ENCODE measurements at regions not wholly inside any gene's neighbourhood (a gene's known extent, or its start where the extent isn't known, plus 50 kb on each side); places are given as distances from the start of the nearest gene placed in this dataset.

DNA sequence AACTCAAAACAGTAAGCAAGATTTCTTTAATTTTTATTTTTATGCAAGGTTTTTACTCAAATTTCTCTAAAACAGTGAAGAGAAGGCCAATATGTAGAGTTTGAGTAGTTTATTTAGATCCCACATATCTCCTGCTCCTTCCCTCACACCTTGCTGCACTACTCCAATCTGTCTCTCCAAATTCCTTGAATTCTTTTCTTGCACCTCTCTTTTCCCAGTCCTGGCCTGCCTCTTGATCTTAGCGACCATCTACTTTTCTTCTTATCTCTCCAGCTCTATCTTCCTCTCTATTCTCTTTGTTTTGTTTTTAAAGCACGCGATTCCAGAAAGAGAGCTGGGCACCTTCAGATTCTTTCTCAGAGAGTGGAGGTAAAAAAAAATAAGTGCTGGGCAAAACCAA is 86.7 kb upstream of the KCNQ5 start:
- H3K9me3 ChIP-seq, result no peaks in the 10 kb centered on the region
- no peak for DNase-seq
- H3K27me3 ChIP-seq, result no peaks in the 10 kb centered on the region
- H3K36me3 ChIP-seq, result no peaks in the 10 kb centered on the region
- H3K4me3 ChIP-seq (ENCODE audit: low read depth, low read length), result no peak overlapping the region
- TF ChIP-seq, protein P1, sequence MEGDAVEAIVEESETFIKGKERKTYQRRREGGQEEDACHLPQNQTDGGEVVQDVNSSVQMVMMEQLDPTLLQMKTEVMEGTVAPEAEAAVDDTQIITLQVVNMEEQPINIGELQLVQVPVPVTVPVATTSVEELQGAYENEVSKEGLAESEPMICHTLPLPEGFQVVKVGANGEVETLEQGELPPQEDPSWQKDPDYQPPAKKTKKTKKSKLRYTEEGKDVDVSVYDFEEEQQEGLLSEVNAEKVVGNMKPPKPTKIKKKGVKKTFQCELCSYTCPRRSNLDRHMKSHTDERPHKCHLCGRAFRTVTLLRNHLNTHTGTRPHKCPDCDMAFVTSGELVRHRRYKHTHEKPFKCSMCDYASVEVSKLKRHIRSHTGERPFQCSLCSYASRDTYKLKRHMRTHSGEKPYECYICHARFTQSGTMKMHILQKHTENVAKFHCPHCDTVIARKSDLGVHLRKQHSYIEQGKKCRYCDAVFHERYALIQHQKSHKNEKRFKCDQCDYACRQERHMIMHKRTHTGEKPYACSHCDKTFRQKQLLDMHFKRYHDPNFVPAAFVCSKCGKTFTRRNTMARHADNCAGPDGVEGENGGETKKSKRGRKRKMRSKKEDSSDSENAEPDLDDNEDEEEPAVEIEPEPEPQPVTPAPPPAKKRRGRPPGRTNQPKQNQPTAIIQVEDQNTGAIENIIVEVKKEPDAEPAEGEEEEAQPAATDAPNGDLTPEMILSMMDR (IDR thresholded peaks at IDR 0.05; ENCODE audit: low read depth, low read length), result no peak
- no peaks in the 10 kb centered on the region for H3K4me1 ChIP-seq

DNA sequence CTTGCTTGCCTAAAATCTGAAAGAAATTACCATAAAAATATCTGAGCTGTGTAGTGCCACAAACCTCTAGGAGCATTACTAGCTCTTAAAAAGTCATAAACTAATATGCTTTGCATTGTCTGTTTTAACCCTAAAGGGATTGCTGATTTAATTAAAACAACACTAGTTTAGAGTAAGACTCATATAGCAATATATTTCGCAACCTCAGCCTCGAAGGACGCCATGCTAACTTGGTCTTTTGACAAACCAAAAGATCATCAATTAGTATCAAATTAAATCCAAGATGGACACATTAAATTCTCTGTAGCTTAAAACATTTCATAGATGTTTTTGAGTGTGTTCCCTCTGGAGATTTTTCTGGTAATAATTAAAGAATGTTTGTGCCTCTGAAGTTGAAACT is 74.8 kb upstream of the KCNQ5 start:
- Histone ChIP-seq H3K4me1 (no peaks in the 10 kb centered on the region), H3K36me3 (no peaks in the 10 kb centered on the region), H3K4me3 (ENCODE audit: low read depth, low read length) (no peak overlapping the region), H3K9me3 (no peaks in the 10 kb centered on the region), H3K27me3 (no peaks in the 10 kb centered on the region)
- no peak for DNase-seq
- TF ChIP-seq, protein P1 (IDR thresholded peaks at IDR 0.05; ENCODE audit: low read depth, low read length), result no peak

GRCh38 chr6:72551470-72551869 is 70.4 kb upstream of the KCNQ5 start:
- Histone ChIP-seq H3K36me3 (no peaks in the 10 kb centered on the region), H3K4me1 (no peaks in the 10 kb centered on the region), H3K4me3 (ENCODE audit: low read depth, low read length) (no peak overlapping the region), H3K27me3 (no peaks in the 10 kb centered on the region), H3K9me3 (no peaks in the 10 kb centered on the region)
- TF ChIP-seq, protein P1 (IDR thresholded peaks at IDR 0.05; ENCODE audit: low read depth, low read length), result no peak
- DNase-seq, result no peak

GRCh38 chr6:72552938-72553337 is 68.9 kb upstream of the KCNQ5 start:
- no peak for DNase-seq
- no peaks in the 10 kb centered on the region for H3K27me3 ChIP-seq
- no peaks in the 10 kb centered on the region for H3K36me3 ChIP-seq
- H3K9me3 ChIP-seq, result no peaks in the 10 kb centered on the region
- TF ChIP-seq, protein P1 (IDR thresholded peaks at IDR 0.05; ENCODE audit: low read depth, low read length), result no peak
- H3K4me3 ChIP-seq (ENCODE audit: low read depth, low read length), result no peak overlapping the region
- H3K4me1 ChIP-seq, result no peaks in the 10 kb centered on the region

- H3K36me3 ChIP-seq, result no peaks in the 10 kb centered on the region
- no peaks in the 10 kb centered on the region for H3K27me3 ChIP-seq
- H3K4me3 ChIP-seq (ENCODE audit: low read depth, low read length), result no peak overlapping the region
- TF ChIP-seq, protein P1 (IDR thresholded peaks at IDR 0.05; ENCODE audit: low read depth, low read length), result no peak
- no peaks in the 10 kb centered on the region for H3K4me1 ChIP-seq
- DNase-seq, result no peak
- H3K9me3 ChIP-seq, result no peaks in the 10 kb centered on the region
Observed at GRCh38 chr6:72553531-72554511, 68.0 kb upstream of the KCNQ5 start.

DNA sequence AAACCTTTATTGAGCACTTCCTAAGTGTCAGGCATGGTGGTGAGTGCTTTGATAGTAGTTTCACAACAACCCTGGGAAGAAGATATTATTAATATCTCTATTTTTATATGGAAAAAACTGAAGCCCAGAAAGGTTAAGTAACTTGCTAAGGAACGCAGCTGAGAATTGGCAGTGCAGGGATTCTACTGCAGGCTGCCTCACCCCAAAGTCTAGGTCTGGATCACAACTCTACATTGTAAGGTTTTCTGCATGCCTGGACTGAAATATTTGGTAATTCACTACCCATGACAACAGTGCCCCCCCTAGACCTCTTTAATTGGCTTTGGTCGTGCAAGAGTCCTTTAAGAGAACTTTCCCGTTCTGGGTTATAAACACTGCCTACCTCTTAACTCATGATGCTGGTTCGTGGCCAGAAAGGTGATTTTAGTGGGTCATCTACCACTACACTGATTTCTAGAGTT is 67.1 kb upstream of the KCNQ5 start:
- no peaks in the 10 kb centered on the region for H3K36me3 ChIP-seq
- H3K4me3 ChIP-seq (ENCODE audit: low read depth, low read length), result no peak overlapping the region
- TF ChIP-seq, protein P1 (IDR thresholded peaks at IDR 0.05; ENCODE audit: low read depth, low read length), result no peak
- no peak for DNase-seq
- H3K9me3 ChIP-seq, result no peaks in the 10 kb centered on the region
- H3K4me1 ChIP-seq, result no peaks in the 10 kb centered on the region
- no peaks in the 10 kb centered on the region for H3K27me3 ChIP-seq
